ENCODE measurements at regions not wholly inside any gene's neighbourhood (a gene's known extent, or its start where the extent isn't known, plus 50 kb on each side); places are given as distances from the start of the nearest gene placed in this dataset.

- no peak for DNase-seq (ENCODE audit: low read depth)
- TF ChIP-seq CTCF (IDR thresholded peaks at IDR 0.05; ENCODE audit: control insufficient read depth, extremely low read depth, insufficient read depth): no peak
- H3K4me3 ChIP-seq (ENCODE audit: low read depth, low read length): no peak overlapping the region
Measured at GRCh38 chr15:61549727-61550126, 320.6 kb upstream of the RORA start.

GRCh38 chr15:61545763-61546162, 316.7 kb upstream of the RORA start:
- TF ChIP-seq CTCF (IDR thresholded peaks at IDR 0.05; ENCODE audit: control insufficient read depth, extremely low read depth, insufficient read depth): no peak
- H3K4me3 ChIP-seq (ENCODE audit: low read depth, low read length): no peak overlapping the region
- DNase-seq (ENCODE audit: low read depth): no peak

GRCh38 chr15:61541516-61541915, 312.4 kb upstream of the RORA start:
- DNase-seq (ENCODE audit: low read depth): no peak
- TF ChIP-seq CTCF (IDR thresholded peaks at IDR 0.05; ENCODE audit: control insufficient read depth, extremely low read depth, insufficient read depth): no peak
- H3K4me3 ChIP-seq (ENCODE audit: low read depth, low read length): no peak overlapping the region

GRCh38 chr15:61537337-61537736, 308.2 kb upstream of the RORA start:
- TF ChIP-seq CTCF (IDR thresholded peaks at IDR 0.05; ENCODE audit: control insufficient read depth, extremely low read depth, insufficient read depth): no peak
- DNase-seq (ENCODE audit: low read depth): no peak
- H3K4me3 ChIP-seq (ENCODE audit: low read depth, low read length): no peak overlapping the region

- no peak for DNase-seq (ENCODE audit: low read depth)
- no peak for TF ChIP-seq CTCF (IDR thresholded peaks at IDR 0.05; ENCODE audit: control insufficient read depth, extremely low read depth, insufficient read depth)
- no peak overlapping the region for H3K4me3 ChIP-seq (ENCODE audit: low read depth, low read length)
Measured at GRCh38 chr15:61534986-61535385, 305.9 kb upstream of the RORA start.

GRCh38 chr15:61530769-61531168, 301.7 kb upstream of the RORA start:
- no peak for DNase-seq (ENCODE audit: low read depth)
- no peak overlapping the region for H3K4me3 ChIP-seq (ENCODE audit: low read depth, low read length)
- TF ChIP-seq CTCF (IDR thresholded peaks at IDR 0.05; ENCODE audit: control insufficient read depth, extremely low read depth, insufficient read depth): no peak

- no peak for TF ChIP-seq CTCF (IDR thresholded peaks at IDR 0.05; ENCODE audit: control insufficient read depth, extremely low read depth, insufficient read depth)
- DNase-seq (ENCODE audit: low read depth): peak; percentile 8
- H3K4me3 ChIP-seq (ENCODE audit: low read depth, low read length): no peak overlapping the region
Measured at GRCh38 chr15:61528581-61528910, 299.4 kb upstream of the RORA start.
